ENCODE measurements at regions not wholly inside any gene's neighbourhood (a gene's known extent, or its start where the extent isn't known, plus 50 kb on each side); places are given as distances from the start of the nearest gene placed in this dataset.
"Not testable (repeated sequence)": the region's sequence is repeated elsewhere in the genome, so short reads cannot be mapped to it uniquely, and the experiment has no call there.

GRCh38 chr4:96406742-96407141, 566.8 kb downstream of the PDHA2 start:
- H3K4me3 ChIP-seq (ENCODE audit: control insufficient read depth, low read depth, low read length) = no peak overlapping the region
- no peak for DNase-seq (ENCODE audit: low read depth)
- TF ChIP-seq CTCF (conservative IDR thresholded peaks at IDR 0.05; ENCODE audit: control insufficient read depth, insufficient read depth, low read depth, low read length) = no peak

GRCh38 chr4:96407225-96407624, 567.3 kb downstream of the PDHA2 start:
- no peak overlapping the region for H3K4me3 ChIP-seq (ENCODE audit: control insufficient read depth, low read depth, low read length)
- DNase-seq (ENCODE audit: low read depth) = no peak
- TF ChIP-seq CTCF (conservative IDR thresholded peaks at IDR 0.05; ENCODE audit: control insufficient read depth, insufficient read depth, low read depth, low read length) = no peak

GRCh38 chr4:96407738-96408463, 568.0 kb downstream of the PDHA2 start:
- no peak overlapping the region for H3K4me3 ChIP-seq (ENCODE audit: control insufficient read depth, low read depth, low read length)
- no peak for DNase-seq (ENCODE audit: low read depth)
- TF ChIP-seq CTCF (conservative IDR thresholded peaks at IDR 0.05; ENCODE audit: control insufficient read depth, insufficient read depth, low read depth, low read length) = no peak

GRCh38 chr4:96414853-96415252, 575.0 kb downstream of the PDHA2 start:
- DNase-seq (ENCODE audit: low read depth); H3K4me3 ChIP-seq (ENCODE audit: control insufficient read depth, low read depth, low read length): not testable (repeated sequence)

- DNase-seq (ENCODE audit: low read depth) = no peak
- TF ChIP-seq CTCF (conservative IDR thresholded peaks at IDR 0.05; ENCODE audit: control insufficient read depth, insufficient read depth, low read depth, low read length) = no peak
- H3K4me3 ChIP-seq (ENCODE audit: control insufficient read depth, low read depth, low read length) = no peak overlapping the region
Measured at GRCh38 chr4:96429657-96430056, 589.8 kb downstream of the PDHA2 start.

GRCh38 chr4:96431094-96431493, 591.2 kb downstream of the PDHA2 start:
- no peak for TF ChIP-seq CTCF (conservative IDR thresholded peaks at IDR 0.05; ENCODE audit: control insufficient read depth, insufficient read depth, low read depth, low read length)
- DNase-seq (ENCODE audit: low read depth) = no peak
- no peak overlapping the region for H3K4me3 ChIP-seq (ENCODE audit: control insufficient read depth, low read depth, low read length)

GRCh38 chr4:96448315-96448872, 608.5 kb downstream of the PDHA2 start:
- no peak for DNase-seq (ENCODE audit: low read depth)
- H3K4me3 ChIP-seq (ENCODE audit: control insufficient read depth, low read depth, low read length) = no peak overlapping the region
- no peak for TF ChIP-seq CTCF (conservative IDR thresholded peaks at IDR 0.05; ENCODE audit: control insufficient read depth, insufficient read depth, low read depth, low read length)

All from fibroblast of mammary gland (primary cell).